H1 (cell line): ENCODE measurements at regions not wholly inside any gene's neighbourhood (a gene's known extent, or its start where the extent isn't known, plus 50 kb on each side); places are given as distances from the start of the nearest gene placed in this dataset.

Source experiments
- BCL11A ChIP-seq, 2 experiments: IDR thresholded peaks; one replicate each; pipeline ENCODE4 v1.6.1; 2011; ENCODE audit warnings: low read depth in 2 of 2, low read length in 2 of 2, mild to moderate bottlenecking in 2 of 2
- SIX5 ChIP-seq: IDR thresholded peaks from 2 replicates; pipeline ENCODE4 v1.6.1; 2011; ENCODE audit warnings: mild to moderate bottlenecking, low read depth, low read length
- TF ChIP-seq, protein P1 (sequence below), 3 experiments: IDR thresholded peaks; 1 replicate in 2 of 3; 2 replicates in 1 of 3; pipeline versions ENCODE4 v1.5.1 to v1.6.1; 2011; ENCODE audit warnings: low read length in 3 of 3, mild to moderate bottlenecking in 3 of 3, inconsistent platforms in 2 of 3, low read depth in 1 of 3, moderate library complexity in 1 of 3; ENCODE audit not compliant: insufficient read depth in 1 of 3; ENCODE audit errors: control extremely low read depth in 1 of 3

DNA sequence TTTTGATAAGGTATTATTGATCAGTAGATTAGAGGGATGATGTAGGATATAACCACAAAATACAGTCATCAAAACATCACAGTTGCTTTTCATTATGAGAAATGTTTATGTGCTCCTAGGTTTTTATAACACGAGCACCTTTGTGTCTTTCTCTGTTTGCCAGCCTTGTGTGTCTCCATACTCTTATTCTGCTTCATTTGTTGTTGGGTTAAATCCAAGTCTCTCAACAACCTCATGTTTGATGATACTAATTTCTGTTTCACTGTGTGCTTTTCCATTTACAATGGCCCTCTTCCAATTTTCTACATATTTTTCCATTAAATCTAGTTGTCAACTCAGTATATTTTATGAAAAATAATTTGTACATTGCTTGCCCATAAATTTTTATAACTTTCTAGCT lies 107.7 kb upstream of the POU2AF2 start (continued):
- TF ChIP-seq, protein P1, sequence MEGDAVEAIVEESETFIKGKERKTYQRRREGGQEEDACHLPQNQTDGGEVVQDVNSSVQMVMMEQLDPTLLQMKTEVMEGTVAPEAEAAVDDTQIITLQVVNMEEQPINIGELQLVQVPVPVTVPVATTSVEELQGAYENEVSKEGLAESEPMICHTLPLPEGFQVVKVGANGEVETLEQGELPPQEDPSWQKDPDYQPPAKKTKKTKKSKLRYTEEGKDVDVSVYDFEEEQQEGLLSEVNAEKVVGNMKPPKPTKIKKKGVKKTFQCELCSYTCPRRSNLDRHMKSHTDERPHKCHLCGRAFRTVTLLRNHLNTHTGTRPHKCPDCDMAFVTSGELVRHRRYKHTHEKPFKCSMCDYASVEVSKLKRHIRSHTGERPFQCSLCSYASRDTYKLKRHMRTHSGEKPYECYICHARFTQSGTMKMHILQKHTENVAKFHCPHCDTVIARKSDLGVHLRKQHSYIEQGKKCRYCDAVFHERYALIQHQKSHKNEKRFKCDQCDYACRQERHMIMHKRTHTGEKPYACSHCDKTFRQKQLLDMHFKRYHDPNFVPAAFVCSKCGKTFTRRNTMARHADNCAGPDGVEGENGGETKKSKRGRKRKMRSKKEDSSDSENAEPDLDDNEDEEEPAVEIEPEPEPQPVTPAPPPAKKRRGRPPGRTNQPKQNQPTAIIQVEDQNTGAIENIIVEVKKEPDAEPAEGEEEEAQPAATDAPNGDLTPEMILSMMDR (IDR thresholded peaks at IDR 0.05; ENCODE audit: control extremely low read depth in 1 of 3, insufficient read depth in 1 of 3, low read depth in 1 of 3, low read length in 3 of 3), result no peak
- TF ChIP-seq SIX5 (no peak), BCL11A (IDR thresholded peaks at IDR 0.05; ENCODE audit: low read depth in 2 of 2, low read length in 2 of 2) (no peak)
